Glutamatergic neuron (in vitro differentiated cells): ENCODE measurements at regions not wholly inside any gene's neighbourhood (a gene's known extent, or its start where the extent isn't known, plus 50 kb on each side); places are given as distances from the start of the nearest gene placed in this dataset.

Source experiments
- DNase-seq: peaks from one replicate; pipeline ENCODE4 v3.0.0; 2022
- H3K27ac Mint-ChIP-seq: one replicate; pipeline ENCODE4 v1.8.0; 2020; ENCODE audit warnings: mild to moderate bottlenecking, mixed read lengths, inconsistent platforms; ENCODE audit not compliant: unreplicated experiment
- H3K27me3 Mint-ChIP-seq: one replicate; pipeline ENCODE4 v1.8.0; 2020; ENCODE audit warnings: mild to moderate bottlenecking, moderate library complexity, mixed read lengths, inconsistent platforms; ENCODE audit not compliant: unreplicated experiment
- H3K36me3 Mint-ChIP-seq: one replicate; pipeline ENCODE4 v1.8.0; 2020; ENCODE audit warnings: mild to moderate bottlenecking, mixed read lengths, inconsistent platforms; ENCODE audit not compliant: unreplicated experiment
- H3K4me1 Mint-ChIP-seq: one replicate; pipeline ENCODE4 v1.8.0; 2020; ENCODE audit warnings: mild to moderate bottlenecking, low read depth, mixed read lengths, inconsistent platforms; ENCODE audit not compliant: unreplicated experiment
- H3K4me3 Mint-ChIP-seq: one replicate; pipeline ENCODE4 v1.8.0; 2020; ENCODE audit warnings: mild to moderate bottlenecking, mixed read lengths, inconsistent platforms; ENCODE audit not compliant: unreplicated experiment
- H3K9me3 Mint-ChIP-seq: one replicate; pipeline ENCODE4 v1.8.0; 2020; ENCODE audit warnings: mild to moderate bottlenecking, moderate library complexity, mixed read lengths, inconsistent platforms; ENCODE audit not compliant: unreplicated experiment
- TF ChIP-seq, protein P1 (sequence below): fragments of 200-600 bp; sonication (generic); IDR thresholded peaks from one replicate; pipeline ENCODE4 v1.5.0; 2021; ENCODE audit not compliant: partially characterized antibody, unreplicated experiment

DNA sequence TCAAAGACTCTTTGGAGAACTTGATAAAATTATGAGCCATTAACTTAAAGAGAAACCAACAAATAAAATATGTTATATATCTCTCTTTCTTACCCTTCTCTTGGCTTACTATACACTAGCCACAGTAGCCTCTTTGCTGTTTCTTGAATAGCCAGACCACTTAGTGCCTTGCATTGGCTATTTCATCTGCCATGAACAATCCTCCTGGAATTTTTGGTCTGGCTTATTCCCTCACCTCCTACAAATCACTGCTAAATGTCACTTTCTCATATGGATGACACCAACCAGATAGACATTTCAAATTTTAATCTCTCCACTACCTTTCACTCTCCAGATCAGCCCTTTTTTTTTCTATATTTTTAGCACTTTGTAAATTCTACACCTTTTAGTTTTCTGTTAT, 1581.7 kb downstream of the EFNA5 start:
- no peaks in the 10 kb centered on the region for H3K27me3 Mint-ChIP-seq
- DNase-seq: no peak
- no peak overlapping the region for H3K4me3 Mint-ChIP-seq
- H3K9me3 Mint-ChIP-seq: no peaks in the 10 kb centered on the region
- H3K27ac Mint-ChIP-seq: no peak overlapping the region
- no peaks in the 10 kb centered on the region for H3K4me1 Mint-ChIP-seq
- TF ChIP-seq, protein P1, sequence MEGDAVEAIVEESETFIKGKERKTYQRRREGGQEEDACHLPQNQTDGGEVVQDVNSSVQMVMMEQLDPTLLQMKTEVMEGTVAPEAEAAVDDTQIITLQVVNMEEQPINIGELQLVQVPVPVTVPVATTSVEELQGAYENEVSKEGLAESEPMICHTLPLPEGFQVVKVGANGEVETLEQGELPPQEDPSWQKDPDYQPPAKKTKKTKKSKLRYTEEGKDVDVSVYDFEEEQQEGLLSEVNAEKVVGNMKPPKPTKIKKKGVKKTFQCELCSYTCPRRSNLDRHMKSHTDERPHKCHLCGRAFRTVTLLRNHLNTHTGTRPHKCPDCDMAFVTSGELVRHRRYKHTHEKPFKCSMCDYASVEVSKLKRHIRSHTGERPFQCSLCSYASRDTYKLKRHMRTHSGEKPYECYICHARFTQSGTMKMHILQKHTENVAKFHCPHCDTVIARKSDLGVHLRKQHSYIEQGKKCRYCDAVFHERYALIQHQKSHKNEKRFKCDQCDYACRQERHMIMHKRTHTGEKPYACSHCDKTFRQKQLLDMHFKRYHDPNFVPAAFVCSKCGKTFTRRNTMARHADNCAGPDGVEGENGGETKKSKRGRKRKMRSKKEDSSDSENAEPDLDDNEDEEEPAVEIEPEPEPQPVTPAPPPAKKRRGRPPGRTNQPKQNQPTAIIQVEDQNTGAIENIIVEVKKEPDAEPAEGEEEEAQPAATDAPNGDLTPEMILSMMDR: no peak
- no peaks in the 10 kb centered on the region for H3K36me3 Mint-ChIP-seq

DNA sequence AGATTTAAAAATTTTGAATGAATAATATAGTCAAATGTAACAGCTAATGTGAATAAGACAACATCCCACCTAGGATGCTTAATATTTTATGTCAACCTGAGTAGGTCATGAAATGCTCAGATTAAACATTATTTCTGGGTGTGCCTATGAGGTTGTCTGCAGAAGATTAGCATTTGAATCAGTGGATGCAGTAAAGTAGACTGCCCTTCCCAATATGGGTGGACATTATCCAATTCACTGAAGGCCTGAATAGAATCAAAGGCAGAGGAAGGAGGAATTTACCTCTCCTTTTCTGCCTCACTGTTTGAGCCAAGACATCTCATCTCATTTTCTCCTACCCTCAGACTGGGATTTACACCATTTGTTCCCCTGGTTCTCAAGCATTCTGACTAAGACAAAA, 1582.3 kb downstream of the EFNA5 start:
- H3K27ac Mint-ChIP-seq: no peak overlapping the region
- no peaks in the 10 kb centered on the region for H3K27me3 Mint-ChIP-seq
- no peaks in the 10 kb centered on the region for H3K36me3 Mint-ChIP-seq
- DNase-seq: no peak
- TF ChIP-seq, protein P1: no peak
- H3K4me1 Mint-ChIP-seq: no peaks in the 10 kb centered on the region
- H3K9me3 Mint-ChIP-seq: peaks cover 2% of the 10 kb centered on the region
- no peak overlapping the region for H3K4me3 Mint-ChIP-seq

DNA sequence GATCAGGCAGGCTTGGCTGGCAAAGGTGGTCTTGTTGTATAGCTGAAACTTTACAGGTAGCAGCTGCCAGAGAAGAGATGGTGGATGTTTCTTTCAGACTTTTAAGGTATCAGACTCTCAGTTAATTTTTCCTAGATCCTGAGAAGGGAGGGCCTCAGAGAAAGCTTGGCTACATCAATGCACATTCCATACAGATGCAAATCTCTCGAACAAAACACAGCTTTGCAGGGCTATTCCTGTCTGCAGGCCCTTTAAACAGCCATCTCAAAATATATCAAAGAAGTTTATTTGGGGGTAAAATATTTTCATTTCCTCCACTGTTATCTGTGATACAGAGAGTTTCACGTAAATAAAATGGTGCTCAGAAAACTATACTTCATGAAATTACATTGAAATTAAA, 1584.4 kb downstream of the EFNA5 start:
- no peak for DNase-seq
- Mint-ChIP-seq H3K4me1 (no peaks in the 10 kb centered on the region), H3K9me3 (peaks cover 2% of the 10 kb centered on the region), H3K4me3 (no peak overlapping the region), H3K27me3 (no peaks in the 10 kb centered on the region), H3K36me3 (no peaks in the 10 kb centered on the region), H3K27ac (no peak overlapping the region)
- TF ChIP-seq, protein P1: no peak

DNA sequence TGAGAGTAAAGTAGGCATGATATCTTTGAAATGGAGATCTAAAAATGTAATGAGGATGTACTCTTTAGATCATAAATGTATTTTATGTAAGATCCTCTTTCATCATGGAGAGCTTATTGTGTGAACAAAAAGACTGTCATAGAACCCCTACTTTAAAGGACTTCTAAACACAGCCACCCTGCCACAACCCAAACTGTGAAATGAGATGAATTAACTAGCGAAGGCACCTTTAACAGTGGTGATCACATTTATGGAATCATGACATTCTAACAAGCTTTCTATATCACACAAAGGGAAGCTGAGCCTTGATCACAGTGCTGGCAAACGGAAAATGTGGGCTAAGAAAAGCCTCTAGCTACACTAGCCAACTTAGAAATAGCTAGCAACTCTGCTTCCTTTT, 1585.2 kb downstream of the EFNA5 start:
- TF ChIP-seq, protein P1: no peak
- Mint-ChIP-seq H3K9me3 (peaks cover 2% of the 10 kb centered on the region), H3K27ac (no peak overlapping the region), H3K27me3 (no peaks in the 10 kb centered on the region), H3K36me3 (no peaks in the 10 kb centered on the region), H3K4me3 (no peak overlapping the region), H3K4me1 (no peaks in the 10 kb centered on the region)
- no peak for DNase-seq

DNA sequence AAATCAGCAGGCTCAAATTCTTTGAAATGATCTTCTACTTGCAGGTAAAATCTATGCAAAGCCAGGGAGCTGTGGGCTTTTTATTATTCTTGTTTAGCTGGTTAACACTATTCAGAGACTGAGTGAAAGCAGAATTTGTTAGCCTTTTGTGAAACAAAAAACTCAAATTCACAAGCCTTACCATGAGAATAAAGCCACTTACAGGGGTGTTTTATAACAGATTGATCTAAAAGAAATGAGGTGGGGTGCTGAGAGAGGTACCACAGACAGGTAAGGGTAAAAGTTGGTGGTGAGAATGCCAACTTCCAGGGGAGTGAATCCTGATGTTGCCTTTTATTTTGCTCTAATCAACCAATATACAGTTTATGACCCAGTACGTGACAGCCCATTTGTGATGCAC, 1585.6 kb downstream of the EFNA5 start:
- Mint-ChIP-seq H3K4me3 (no peak overlapping the region), H3K9me3 (peaks cover 2% of the 10 kb centered on the region), H3K27ac (no peak overlapping the region), H3K36me3 (no peaks in the 10 kb centered on the region), H3K27me3 (no peaks in the 10 kb centered on the region), H3K4me1 (no peaks in the 10 kb centered on the region)
- DNase-seq: no peak
- TF ChIP-seq, protein P1: no peak
